Upper lobe of left lung (tissue), 6 donors: ENCODE measurements at regions not wholly inside any gene's neighbourhood (a gene's known extent, or its start where the extent isn't known, plus 50 kb on each side); places are given as distances from the start of the nearest gene placed in this dataset.

Source experiments
- ATAC-seq, 2 donors: fragments of 200-7000 bp; cut with Tn5 transposase; one replicate each; pipeline ENCODE4 v1.9.1; 2022; ENCODE audit warnings: mild to moderate bottlenecking in 2 of 2, moderate library complexity in 2 of 2; ENCODE audit not compliant: low FRiP score in 2 of 2
- DNase-seq, 2 donors: peaks; one replicate each; pipeline ENCODE4 v3.0.0-alpha.2; 2019 to 2020
- H3K27ac ChIP-seq, 4 donors: fragments of 200-600 bp; sonication (generic); one replicate each; pipeline ENCODE4 v1.5.1; 2016 to 2019
- H3K27me3 ChIP-seq, 4 donors: fragments of 200-600 bp; sonication (generic); one replicate each; pipeline ENCODE4 v1.5.1; 2017 to 2019
- H3K36me3 ChIP-seq, 4 donors: fragments of 200-600 bp; sonication (generic); one replicate each; pipeline ENCODE4 v1.5.1; 2016 to 2019
- H3K4me1 ChIP-seq, 4 donors: fragments of 200-600 bp; sonication (generic); one replicate each; pipeline ENCODE4 v1.5.1; 2018 to 2019
- H3K4me3 ChIP-seq, 4 donors: fragments of 200-600 bp; sonication (generic); one replicate each; pipeline ENCODE4 v1.5.1; 2017 to 2019; ENCODE audit warnings: mild to moderate bottlenecking in 2 of 4, moderate library complexity in 1 of 4
- H3K9me3 ChIP-seq, 4 donors: fragments of 200-600 bp; sonication (generic); one replicate each; pipeline ENCODE4 v1.5.1; 2018 to 2019
- EP300 ChIP-seq, 4 donors: sonication (generic); formaldehyde crosslinking; IDR thresholded peaks; one replicate each; pipeline ENCODE4 v1.5.1; 2017; ENCODE audit warnings: antibody characterized with exemption in 4 of 4, control low read depth in 2 of 4
- POLR2A ChIP-seq, 4 donors: fragments of 450-650 bp; IDR thresholded peaks; one replicate each; pipeline ENCODE4 v1.5.1; 2016 to 2017; ENCODE audit warnings: antibody characterized with exemption in 4 of 4, mild to moderate bottlenecking in 2 of 4
- POLR2AphosphoS5 ChIP-seq, 2 donors: sonication (generic); formaldehyde crosslinking; IDR thresholded peaks; one replicate each; pipeline ENCODE4 v1.5.1; 2017; ENCODE audit warnings: antibody characterized with exemption in 2 of 2
- WGBS, 2 donors: methylation state at CpG; one replicate each; pipeline ENCODE4 v1.1.5; 2017 to 2018; 5-methylcytosine and 5-hydroxymethylcytosine counted together
- TF ChIP-seq, protein P1 (sequence below), 6 experiments: fragments of 450-650 bp in 4 of 6; fragments of 200-600 bp in 2 of 6; sonication (generic) in 2 of 6; IDR thresholded peaks; one replicate each; pipeline ENCODE4 v1.5.1; 2016 to 2019; ENCODE audit warnings: antibody characterized with exemption in 6 of 6
- donor health status: DM: no; HTN: no; CAD: no; lungs with moderate emphysema.
- donor health status: DM: no; HTN: yes; CAD: no; lungs with severe emphysema.

DNA sequence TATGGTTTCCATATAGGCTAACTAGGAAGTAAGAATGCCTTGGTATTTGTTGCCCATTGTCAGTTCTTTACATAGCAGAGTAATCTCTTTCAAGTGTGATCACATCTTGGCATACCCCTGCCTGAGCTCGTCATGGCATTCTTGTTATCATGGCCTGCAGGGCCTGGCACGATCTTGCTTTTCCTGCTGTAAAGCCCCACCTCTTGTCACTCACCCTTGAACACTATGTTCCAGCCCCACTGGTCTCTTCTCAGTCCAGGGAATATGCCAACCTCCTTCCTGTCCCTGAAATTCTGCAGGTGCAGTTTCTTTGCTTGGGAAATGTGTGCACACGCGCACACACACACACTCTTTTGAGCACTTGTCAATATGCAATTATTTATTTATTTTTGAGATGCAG lies 250.2 kb upstream of the DMRT1 start:
- H3K27ac ChIP-seq = peak overlapping the region in 2 of 4 donors; percentile 10 to 32
- peaks cover 8 to 30% (median 18%) of the 10 kb centered on the region in 4 donors for H3K4me1 ChIP-seq
- WGBS, 2 donors = 35 to 36% methylated on average over 4 of the region's 4 CpGs
- ATAC-seq (peak; percentile 58 to 90), DNase-seq (peak in 1 of 2 donors; percentile 80)
- H3K36me3 ChIP-seq = no peaks in the 10 kb centered on the region
- H3K27me3 ChIP-seq = no peaks in the 10 kb centered on the region
- TF ChIP-seq EP300 (IDR thresholded peaks at IDR 0.05) = peak in 2 of 4 donors; percentile 76 to 81
- peak in 1 of 2 donors; percentile 53 for TF ChIP-seq POLR2AphosphoS5 (IDR thresholded peaks at IDR 0.05)
- TF ChIP-seq, protein P1, sequence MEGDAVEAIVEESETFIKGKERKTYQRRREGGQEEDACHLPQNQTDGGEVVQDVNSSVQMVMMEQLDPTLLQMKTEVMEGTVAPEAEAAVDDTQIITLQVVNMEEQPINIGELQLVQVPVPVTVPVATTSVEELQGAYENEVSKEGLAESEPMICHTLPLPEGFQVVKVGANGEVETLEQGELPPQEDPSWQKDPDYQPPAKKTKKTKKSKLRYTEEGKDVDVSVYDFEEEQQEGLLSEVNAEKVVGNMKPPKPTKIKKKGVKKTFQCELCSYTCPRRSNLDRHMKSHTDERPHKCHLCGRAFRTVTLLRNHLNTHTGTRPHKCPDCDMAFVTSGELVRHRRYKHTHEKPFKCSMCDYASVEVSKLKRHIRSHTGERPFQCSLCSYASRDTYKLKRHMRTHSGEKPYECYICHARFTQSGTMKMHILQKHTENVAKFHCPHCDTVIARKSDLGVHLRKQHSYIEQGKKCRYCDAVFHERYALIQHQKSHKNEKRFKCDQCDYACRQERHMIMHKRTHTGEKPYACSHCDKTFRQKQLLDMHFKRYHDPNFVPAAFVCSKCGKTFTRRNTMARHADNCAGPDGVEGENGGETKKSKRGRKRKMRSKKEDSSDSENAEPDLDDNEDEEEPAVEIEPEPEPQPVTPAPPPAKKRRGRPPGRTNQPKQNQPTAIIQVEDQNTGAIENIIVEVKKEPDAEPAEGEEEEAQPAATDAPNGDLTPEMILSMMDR (IDR thresholded peaks at IDR 0.05) = no peak
- TF ChIP-seq POLR2A (IDR thresholded peaks at IDR 0.05) = no peak
- no peak overlapping the region for H3K4me3 ChIP-seq
- no peaks in the 10 kb centered on the region for H3K9me3 ChIP-seq

DNA sequence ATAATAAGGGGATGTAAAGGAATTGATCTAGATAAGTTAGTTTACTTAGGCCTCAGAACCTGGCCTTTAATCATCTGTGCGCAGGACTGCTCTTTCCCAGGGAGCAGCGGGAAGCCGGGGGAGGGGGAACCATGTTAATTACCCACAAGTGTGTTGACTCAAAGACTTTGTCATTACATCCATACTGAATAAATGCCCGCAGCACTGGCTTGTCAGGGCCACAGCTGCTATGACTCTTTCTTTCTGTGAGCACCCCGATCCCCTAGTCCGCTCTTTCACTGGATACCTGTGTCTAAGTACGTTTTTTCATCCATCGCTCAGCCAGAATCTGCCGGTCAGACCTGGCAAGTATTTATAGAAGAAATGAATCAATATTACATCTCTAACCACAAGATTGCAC lies 249.3 kb upstream of the DMRT1 start:
- peak overlapping the region in 2 of 4 donors; percentile 10 to 32 for H3K27ac ChIP-seq
- DNase-seq (no peak), ATAC-seq (no peak)
- no peaks in the 10 kb centered on the region for H3K9me3 ChIP-seq
- peaks cover 8 to 30% (median 18%) of the 10 kb centered on the region in 4 donors for H3K4me1 ChIP-seq
- 85 to 87% methylated on average over 9 of the region's 9 CpGs for WGBS, 2 donors
- H3K36me3 ChIP-seq = no peaks in the 10 kb centered on the region
- H3K27me3 ChIP-seq = no peaks in the 10 kb centered on the region
- TF ChIP-seq, protein P1 (IDR thresholded peaks at IDR 0.05) = no peak
- no peak for TF ChIP-seq POLR2A (IDR thresholded peaks at IDR 0.05)
- no peak for TF ChIP-seq EP300 (IDR thresholded peaks at IDR 0.05)
- TF ChIP-seq POLR2AphosphoS5 (IDR thresholded peaks at IDR 0.05) = no peak
- H3K4me3 ChIP-seq = no peak overlapping the region

DNA sequence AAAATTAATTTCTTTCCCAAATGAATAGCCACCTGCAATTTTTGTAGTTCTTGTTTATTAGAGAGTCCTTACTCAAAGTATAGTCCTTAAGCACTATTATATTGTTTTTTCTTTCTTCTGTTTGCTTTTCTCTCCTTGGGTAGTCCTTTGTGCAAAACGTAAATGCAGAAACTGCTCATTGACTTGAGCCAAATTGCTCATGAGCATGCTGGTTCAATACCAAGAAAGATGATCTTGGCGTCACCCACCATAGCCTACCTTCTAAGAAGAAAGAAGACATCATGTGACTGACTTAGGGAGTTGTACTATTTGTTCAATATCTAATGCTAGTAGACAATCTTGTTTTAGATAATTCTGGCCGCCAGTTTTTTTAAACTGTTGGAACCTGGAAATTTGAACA lies 248.8 kb upstream of the DMRT1 start:
- Histone ChIP-seq H3K4me1 (peaks cover 8 to 30% (median 18%) of the 10 kb centered on the region in 4 donors), H3K27me3 (no peaks in the 10 kb centered on the region), H3K36me3 (no peaks in the 10 kb centered on the region), H3K27ac (no peak overlapping the region), H3K9me3 (no peaks in the 10 kb centered on the region), H3K4me3 (no peak overlapping the region)
- DNase-seq (no peak), ATAC-seq (no peak)
- WGBS, 2 donors = 75 to 83% methylated on average over 3 of the region's 3 CpGs
- TF ChIP-seq, protein P1 (IDR thresholded peaks at IDR 0.05) = no peak
- TF ChIP-seq EP300 (IDR thresholded peaks at IDR 0.05) = no peak
- TF ChIP-seq POLR2AphosphoS5 (IDR thresholded peaks at IDR 0.05) = no peak
- TF ChIP-seq POLR2A (IDR thresholded peaks at IDR 0.05) = no peak

DNA sequence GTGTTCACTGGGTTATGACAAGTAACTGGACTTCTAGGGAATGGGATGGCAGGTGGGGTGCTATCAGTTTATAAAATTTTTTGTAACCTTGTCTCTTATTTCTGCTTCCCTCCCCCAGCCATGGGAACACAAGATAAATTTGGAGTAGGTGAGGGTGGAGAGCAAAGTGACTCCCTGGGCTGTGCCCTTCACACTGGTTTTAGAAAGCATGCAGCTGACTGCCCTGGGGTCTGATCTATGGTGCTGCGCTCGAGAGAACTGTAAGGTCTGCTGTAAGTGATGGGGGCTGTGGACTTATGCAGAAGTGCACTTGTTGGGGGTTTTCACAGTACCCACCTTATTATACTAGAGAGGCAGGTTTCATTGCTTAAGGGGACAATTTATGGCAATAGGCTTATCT lies 247.7 kb upstream of the DMRT1 start:
- ATAC-seq = no peak
- H3K4me1 ChIP-seq = peaks cover 8 to 30% (median 18%) of the 10 kb centered on the region in 4 donors
- H3K9me3 ChIP-seq = no peaks in the 10 kb centered on the region
- no peak overlapping the region for H3K27ac ChIP-seq
- TF ChIP-seq, protein P1 (IDR thresholded peaks at IDR 0.05) = no peak
- TF ChIP-seq POLR2A (IDR thresholded peaks at IDR 0.05) = no peak
- H3K27me3 ChIP-seq = no peaks in the 10 kb centered on the region
- WGBS, 2 donors = 93 to 98% methylated on average over 2 of the region's 2 CpGs
- no peak overlapping the region for H3K4me3 ChIP-seq
- DNase-seq = no peak
- H3K36me3 ChIP-seq = no peaks in the 10 kb centered on the region

DNA sequence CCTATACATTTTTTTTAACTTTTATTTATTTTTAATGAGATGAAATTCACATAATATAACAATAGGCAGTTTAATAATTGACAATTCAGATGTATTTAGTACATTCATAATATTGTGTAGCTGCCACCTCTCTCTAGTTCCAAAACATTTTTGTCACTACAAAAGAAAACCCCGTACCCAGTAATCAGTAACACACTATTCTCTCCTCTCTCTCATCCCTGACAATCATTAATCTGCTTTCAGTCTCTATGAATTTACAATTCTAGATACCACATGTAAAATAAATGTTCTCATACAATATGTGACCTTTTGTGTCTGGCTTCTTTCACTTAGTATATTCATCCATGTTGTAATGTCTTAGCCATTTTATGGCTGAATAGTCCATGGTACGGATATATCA lies 244.8 kb upstream of the DMRT1 start:
- Histone ChIP-seq H3K36me3 (no peaks in the 10 kb centered on the region), H3K4me3 (no peak overlapping the region), H3K27ac (no peak overlapping the region), H3K9me3 (no peaks in the 10 kb centered on the region), H3K4me1 (peaks cover 0 to 4% (median 2%) of the 10 kb centered on the region in 4 donors), H3K27me3 (no peaks in the 10 kb centered on the region)
- 93 to 96% methylated on average over 2 of the region's 2 CpGs for WGBS, 2 donors
- no peak for DNase-seq
- no peak for TF ChIP-seq POLR2A (IDR thresholded peaks at IDR 0.05)
- no peak for ATAC-seq
